IPS DF 6.9 (cell line): ENCODE measurements at regions not wholly inside any gene's neighbourhood (a gene's known extent, or its start where the extent isn't known, plus 50 kb on each side); places are given as distances from the start of the nearest gene placed in this dataset.
A peak's percentile ranks its signal among the peaks of the same experiment; 100 is the strongest.

Experiments used
- DNase-seq: peaks from one replicate; pipeline ENCODE4 v3.0.0-alpha.2; 2013; ENCODE audit warnings: low read depth, low spot score
- H3K27ac ChIP-seq: one replicate; pipeline ENCODE4 v1.5.1; 2013; ENCODE audit warnings: low read length, control low read depth
- H3K27me3 ChIP-seq: 2 replicates; pipeline ENCODE4 v1.6.1; 2013; ENCODE audit warnings: mild to moderate bottlenecking, low read length; ENCODE audit not compliant: control insufficient read depth, insufficient read depth
- H3K36me3 ChIP-seq: 2 replicates; pipeline ENCODE4 v1.6.1; 2013; ENCODE audit warnings: low read length; ENCODE audit not compliant: control insufficient read depth, insufficient read depth
- H3K4me1 ChIP-seq: 2 replicates; pipeline ENCODE4 v1.6.1; 2013; ENCODE audit warnings: low read length; ENCODE audit not compliant: control insufficient read depth, insufficient read depth
- H3K4me3 ChIP-seq: 2 replicates; pipeline ENCODE4 v1.5.1; 2013; ENCODE audit warnings: mild to moderate bottlenecking, low read length
- H3K9me3 ChIP-seq: 2 replicates; pipeline ENCODE4 v1.6.1; 2013; ENCODE audit warnings: low read length, inconsistent platforms; ENCODE audit not compliant: control insufficient read depth, insufficient read depth
- whole genome bisulfite sequencing: extraction: QIAGEN DNeasy Blood & Tissue Kit; methylation state at CpG from one replicate; pipeline ENCODE4 v1.1.7; 2013; ENCODE audit warnings: mixed read lengths, missing lambda C conversion rate; ENCODE audit not compliant: insufficient read length, insufficient coverage; 5-methylcytosine and 5-hydroxymethylcytosine counted together

DNA sequence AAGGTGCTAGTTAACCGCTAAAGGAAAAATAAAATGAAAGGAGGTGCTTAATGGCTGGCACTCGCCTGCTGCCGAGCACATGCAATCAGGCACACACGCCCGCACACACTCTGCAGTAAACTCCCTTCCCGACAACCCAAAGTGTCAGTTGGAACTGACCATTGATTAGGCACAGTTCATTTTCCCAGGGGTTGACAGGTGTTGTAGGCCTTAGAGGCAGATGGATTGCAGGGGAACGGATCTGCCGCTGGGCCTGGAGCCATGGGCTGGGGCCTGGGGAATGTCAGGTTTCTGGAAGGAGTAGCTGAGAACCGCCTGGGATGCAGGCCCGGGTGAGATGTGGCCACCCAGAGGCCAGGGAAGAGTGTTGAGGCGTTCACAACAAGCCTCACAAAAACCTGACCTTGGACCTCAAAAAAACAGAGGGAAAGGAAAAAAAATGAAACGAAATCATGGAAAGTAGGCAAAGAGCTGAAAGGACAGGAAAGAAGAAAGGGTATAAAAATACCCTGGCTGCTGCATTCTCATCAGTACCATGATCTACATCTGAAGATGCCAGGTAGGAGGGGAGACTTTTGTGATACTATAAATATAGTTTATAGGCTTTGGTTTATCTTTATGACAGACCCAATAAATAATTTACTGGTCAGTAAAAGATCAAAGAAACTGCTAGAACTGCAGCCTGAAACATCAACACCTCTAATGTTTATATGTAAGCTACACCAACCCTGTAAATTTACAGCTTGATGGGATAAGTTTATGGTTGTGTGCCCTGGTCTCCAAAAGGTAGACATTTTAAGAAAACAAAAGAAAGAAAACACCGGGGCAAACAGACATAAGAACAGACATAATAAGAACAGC, 313.4 kb downstream of the BUD13 start:
- Histone ChIP-seq H3K36me3 (no peaks in the 10 kb centered on the region), H3K4me1 (no peaks in the 10 kb centered on the region), H3K27ac (no peak overlapping the region), H3K4me3 (no peak overlapping the region), H3K27me3 (no peaks in the 10 kb centered on the region), H3K9me3 (no peaks in the 10 kb centered on the region)
- WGBS = no CpG with 5 or more reads among the region's 13 CpGs
- DNase-seq = no peak

DNA sequence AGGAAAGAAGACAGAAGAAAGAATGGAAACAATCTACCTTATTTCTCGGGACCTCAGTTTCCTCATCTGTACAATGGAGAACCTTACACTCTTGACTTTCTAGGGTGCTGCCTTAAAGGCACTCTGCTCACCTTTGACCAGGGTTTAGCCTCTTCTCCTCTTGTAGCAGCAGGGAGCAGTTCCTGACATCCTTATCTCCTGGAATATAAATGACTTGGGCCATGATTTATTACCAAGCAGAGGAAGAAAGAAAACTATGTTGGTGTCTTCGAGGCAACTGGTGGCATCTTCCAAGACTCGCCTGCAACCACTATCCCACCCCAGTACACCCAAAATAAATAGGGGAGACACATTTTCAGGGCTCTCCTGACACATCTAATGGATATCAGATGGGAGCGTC, 314.2 kb downstream of the BUD13 start:
- H3K27ac ChIP-seq = no peak overlapping the region
- no peak overlapping the region for H3K4me3 ChIP-seq
- H3K36me3 ChIP-seq = no peaks in the 10 kb centered on the region
- no peaks in the 10 kb centered on the region for H3K4me1 ChIP-seq
- no CpG with 5 or more reads among the region's 4 CpGs for WGBS
- DNase-seq = no peak
- no peaks in the 10 kb centered on the region for H3K27me3 ChIP-seq
- no peaks in the 10 kb centered on the region for H3K9me3 ChIP-seq

DNA sequence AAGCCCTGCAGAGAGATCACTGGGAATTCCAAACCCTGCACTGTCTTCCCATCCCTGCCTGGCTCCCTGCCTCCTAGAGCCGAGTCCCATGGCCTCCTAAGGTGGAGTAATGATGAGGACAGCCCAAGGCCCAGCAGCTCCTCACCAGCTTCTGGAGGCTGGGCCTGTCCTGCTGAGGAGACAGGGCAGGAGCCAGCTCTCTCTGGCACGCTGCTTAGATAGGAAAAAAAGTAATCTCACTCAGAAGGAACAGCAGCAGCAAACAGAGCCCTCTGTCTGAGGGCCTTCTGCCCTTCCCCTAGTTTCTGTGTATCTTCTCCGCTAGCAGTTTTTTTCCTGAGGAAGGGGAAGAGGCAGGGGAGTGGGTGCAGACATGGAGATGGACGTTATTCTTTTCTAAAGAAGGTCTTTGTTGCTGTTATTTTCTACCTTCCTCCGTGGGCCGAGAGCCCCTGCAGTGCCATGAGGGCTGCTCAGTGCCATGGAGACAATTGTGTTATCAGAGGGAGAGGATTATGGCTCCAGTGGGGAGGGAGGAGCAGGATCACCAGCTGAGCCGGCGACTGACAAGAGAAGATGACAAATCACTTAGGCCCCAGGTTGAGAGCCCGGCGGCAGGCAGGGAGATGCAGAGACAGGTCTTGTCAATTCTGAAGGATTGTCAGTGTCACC, 315.3 kb downstream of the BUD13 start:
- DNase-seq = no peak
- WGBS = no CpG with 5 or more reads among the region's 10 CpGs
- H3K4me3 ChIP-seq = no peak overlapping the region

DNA sequence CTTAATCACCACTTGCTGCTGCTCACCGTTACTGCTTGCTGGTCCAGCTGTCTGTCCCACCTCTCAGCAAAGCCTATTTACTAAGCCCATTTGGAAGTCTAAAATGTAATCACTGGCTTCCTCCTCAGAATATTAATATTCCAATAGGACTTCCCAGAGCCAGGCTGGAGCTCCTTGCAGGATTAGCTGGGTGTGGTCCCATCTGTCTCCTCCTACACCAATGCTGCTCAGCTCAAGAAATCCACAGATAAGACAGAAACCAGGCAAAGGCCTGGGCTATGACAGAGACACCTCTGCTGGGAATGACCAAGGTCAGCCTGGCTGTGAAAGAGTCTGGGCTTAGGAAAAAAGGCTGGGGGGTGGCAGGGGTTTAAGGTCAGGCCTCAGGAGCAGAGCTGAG, 317.8 kb downstream of the BUD13 start:
- no CpG with 5 or more reads among the region's 1 CpG for WGBS

More for the DNA sequence above, 315.3 kb downstream of the BUD13 start:
- no peaks in the 10 kb centered on the region for H3K27me3 ChIP-seq
- H3K9me3 ChIP-seq = no peaks in the 10 kb centered on the region
- 0 out of 2 replicates have a peak, but pooled peaks cover under 1% of the 10 kb centered on the region for H3K4me1 ChIP-seq
- H3K36me3 ChIP-seq = no peaks in the 10 kb centered on the region
- no peak overlapping the region for H3K27ac ChIP-seq

DNA sequence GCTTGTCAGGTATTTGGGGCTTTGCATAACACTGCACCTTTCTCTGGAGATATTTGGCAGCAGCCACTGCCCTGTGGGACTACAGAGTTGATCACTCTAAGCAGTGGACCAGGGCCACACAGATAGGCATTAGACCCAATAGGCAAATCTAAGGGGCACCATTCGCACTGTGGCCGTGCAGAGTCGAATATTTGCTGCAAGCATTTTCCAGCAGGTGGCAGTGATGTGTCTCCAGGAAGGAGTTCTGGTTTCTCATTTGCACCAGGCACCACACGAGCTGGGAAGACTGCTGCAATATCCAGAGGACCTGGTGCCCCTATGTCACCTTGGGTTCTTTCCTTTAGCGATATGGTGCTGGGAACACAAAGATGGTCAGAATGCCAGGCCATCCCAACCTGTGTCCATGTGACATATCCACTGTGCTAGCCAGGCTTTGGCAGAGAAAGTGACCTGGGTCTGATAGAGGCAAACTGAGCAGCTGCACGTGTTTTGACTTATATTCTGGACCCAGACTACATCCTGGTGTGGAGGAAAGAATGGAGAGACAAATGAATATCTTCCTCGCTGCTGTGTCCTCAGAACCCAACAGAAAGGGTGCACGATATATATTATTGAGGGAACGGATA, 318.7 kb downstream of the BUD13 start:
- H3K9me3 ChIP-seq = no peaks in the 10 kb centered on the region
- H3K4me1 ChIP-seq = 0 out of 2 replicates have a peak, but pooled peaks cover 2% of the 10 kb centered on the region
- H3K27ac ChIP-seq = no peak overlapping the region
- no peaks in the 10 kb centered on the region for H3K27me3 ChIP-seq
- WGBS = no CpG with 5 or more reads among the region's 9 CpGs
- no peak overlapping the region for H3K4me3 ChIP-seq
- no peak for DNase-seq
- H3K36me3 ChIP-seq = no peaks in the 10 kb centered on the region

More for the DNA sequence above, 317.8 kb downstream of the BUD13 start:
- no peaks in the 10 kb centered on the region for H3K9me3 ChIP-seq
- H3K4me1 ChIP-seq = 0 out of 2 replicates have a peak, but pooled peaks cover 2% of the 10 kb centered on the region
- no peaks in the 10 kb centered on the region for H3K27me3 ChIP-seq
- H3K36me3 ChIP-seq = no peaks in the 10 kb centered on the region
- H3K27ac ChIP-seq = no peak overlapping the region
- DNase-seq = no peak
- no peak overlapping the region for H3K4me3 ChIP-seq

DNA sequence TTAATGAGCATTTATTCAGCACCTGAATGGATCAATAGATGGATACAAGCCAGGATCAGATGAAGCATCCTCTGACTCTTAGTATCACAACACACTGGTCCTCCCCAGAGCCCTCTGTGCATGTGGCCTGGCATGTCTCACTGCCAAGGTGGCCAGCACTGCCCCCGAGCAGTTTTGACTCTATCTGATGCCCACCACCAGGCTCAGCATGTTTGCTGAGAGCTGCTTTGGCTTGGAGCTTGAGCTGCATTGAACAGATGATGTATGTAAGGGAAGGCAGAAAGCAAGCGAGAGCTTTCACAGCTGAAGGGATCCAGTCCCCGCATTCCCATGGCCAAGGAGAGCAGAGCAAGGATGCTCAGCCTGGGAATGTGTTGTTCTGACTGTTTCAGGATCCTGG, 320.3 kb downstream of the BUD13 start:
- no peaks in the 10 kb centered on the region for H3K9me3 ChIP-seq
- no peak for DNase-seq
- 0 out of 2 replicates have a peak, but pooled peaks cover 2% of the 10 kb centered on the region for H3K4me1 ChIP-seq
- no peak overlapping the region for H3K4me3 ChIP-seq
- no peaks in the 10 kb centered on the region for H3K36me3 ChIP-seq
- H3K27me3 ChIP-seq = no peaks in the 10 kb centered on the region
- no peak overlapping the region for H3K27ac ChIP-seq
- no CpG with 5 or more reads among the region's 3 CpGs for WGBS

DNA sequence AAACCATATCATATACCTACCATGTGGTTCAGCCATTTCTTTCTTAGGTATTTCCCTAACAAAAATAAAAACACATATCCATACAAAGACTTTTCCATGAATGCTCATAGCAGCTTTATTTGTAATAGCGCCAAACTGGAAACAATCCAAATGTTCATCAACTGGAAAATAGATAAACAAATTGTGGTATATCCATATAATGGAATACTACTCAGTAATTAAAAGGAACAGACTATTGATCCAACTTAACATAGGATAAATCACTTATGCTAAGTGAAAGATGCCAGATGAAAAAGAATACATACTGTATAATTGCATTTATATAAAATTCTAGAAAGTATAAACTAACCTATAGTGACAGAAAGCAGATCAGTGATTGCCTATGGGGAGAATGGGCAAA, 323.3 kb downstream of the BUD13 start:
- Histone ChIP-seq H3K4me3 (no peak overlapping the region), H3K36me3 (no peaks in the 10 kb centered on the region), H3K27ac (no peak overlapping the region), H3K9me3 (no peaks in the 10 kb centered on the region), H3K4me1 (0 out of 2 replicates have a peak, but pooled peaks cover 4% of the 10 kb centered on the region), H3K27me3 (no peaks in the 10 kb centered on the region)
- no peak for DNase-seq
- no CpG with 5 or more reads among the region's 1 CpG for WGBS

DNA sequence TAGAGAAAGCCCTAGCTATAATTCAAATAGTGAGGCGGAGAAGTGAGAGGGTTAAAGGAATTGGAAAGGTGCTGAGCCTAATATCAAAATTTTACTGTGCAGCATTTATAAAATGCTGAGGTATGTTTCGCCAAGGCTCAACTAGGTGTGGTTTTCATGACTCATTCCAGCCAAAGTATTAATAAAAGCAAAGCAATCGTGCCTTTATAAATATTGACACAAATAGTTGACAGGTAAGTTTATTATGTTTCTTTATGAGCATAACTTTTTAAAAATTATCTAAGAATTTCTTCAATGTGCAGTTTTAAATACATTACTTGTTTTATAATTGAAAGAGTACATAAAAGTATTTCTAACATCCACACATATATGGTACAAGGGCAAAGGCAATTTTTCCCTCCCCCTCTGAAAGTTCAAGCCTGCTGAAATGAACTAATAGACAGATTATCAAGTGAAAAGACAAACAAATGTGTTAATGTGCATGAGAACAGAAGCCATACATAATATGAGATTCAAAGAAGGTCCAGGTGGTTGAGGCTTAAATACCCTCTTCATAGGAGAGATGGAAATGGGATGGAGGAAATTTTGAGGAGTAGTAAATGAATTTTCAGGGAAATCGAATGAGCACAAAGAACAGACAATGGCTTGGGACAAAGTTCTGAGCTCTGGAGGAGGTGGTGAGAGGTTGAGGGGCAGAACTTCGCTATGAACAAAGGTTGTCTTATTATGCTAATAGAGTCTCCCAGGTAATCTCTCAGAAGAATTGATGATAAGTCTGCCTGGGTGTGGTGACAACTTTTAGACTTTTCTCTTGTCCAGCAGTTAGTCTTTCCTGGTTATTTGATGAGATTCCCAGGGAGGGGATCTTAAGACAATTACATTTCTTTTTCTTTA, 326.5 kb downstream of the BUD13 start:
- DNase-seq = no peak
- no peaks in the 10 kb centered on the region for H3K27me3 ChIP-seq
- no peaks in the 10 kb centered on the region for H3K36me3 ChIP-seq
- no peaks in the 10 kb centered on the region for H3K9me3 ChIP-seq
- H3K27ac ChIP-seq = peak overlapping the region; percentile 16
- H3K4me3 ChIP-seq = no peak overlapping the region
- H3K4me1 ChIP-seq = 0 out of 2 replicates have a peak, but pooled peaks cover 2% of the 10 kb centered on the region
- no CpG with 5 or more reads among the region's 5 CpGs for WGBS

DNA sequence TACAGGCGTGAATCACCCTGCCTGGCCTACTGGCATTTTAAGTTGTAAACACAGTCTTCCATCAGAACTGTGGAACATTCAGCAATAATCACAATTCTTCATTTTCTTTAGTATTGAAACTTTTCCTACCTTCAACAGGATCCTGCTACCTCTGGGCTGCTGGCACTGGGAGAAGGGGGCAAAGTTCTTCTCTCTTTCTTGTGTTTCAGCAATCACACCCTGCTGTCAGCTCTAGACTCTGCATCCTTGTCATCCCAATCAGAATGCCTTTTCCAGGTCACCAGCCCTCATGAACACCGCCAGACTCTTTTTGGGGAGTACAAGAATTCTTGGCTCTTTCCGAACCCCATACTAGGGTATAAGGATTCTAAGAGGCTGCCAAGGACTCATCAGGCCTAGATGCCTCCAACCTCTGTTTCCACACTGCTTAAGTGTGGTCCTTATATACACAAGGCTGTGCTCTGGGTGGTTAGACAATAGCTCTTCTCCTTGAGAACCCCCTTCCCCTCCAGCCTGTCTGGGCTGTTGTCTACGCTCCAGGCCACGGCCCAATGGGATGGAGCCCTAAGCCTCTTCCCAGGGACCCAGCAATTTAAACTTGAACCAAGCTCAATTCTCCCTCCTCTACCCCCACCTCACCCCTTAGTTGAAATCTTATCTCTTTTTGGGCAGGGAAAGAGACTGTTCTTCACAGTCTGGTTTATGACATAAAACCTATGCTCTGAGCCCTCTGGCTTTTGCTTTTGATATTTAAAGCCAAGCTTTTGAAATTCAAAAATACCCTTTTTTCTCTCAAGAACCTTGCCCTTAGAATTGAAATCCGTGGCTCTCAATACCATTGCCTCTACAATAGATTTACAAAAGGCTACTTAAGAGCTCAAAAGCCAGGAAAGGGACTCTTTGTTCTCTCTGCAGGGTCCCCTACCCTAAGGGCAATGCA, 327.4 kb downstream of the BUD13 start:
- WGBS = no CpG with 5 or more reads among the region's 6 CpGs
- H3K27ac ChIP-seq = peak overlapping the region; percentile 93
- DNase-seq = no peak
- no peaks in the 10 kb centered on the region for H3K36me3 ChIP-seq
- 0 out of 2 replicates have a peak, but pooled peaks cover 2% of the 10 kb centered on the region for H3K4me1 ChIP-seq
- H3K27me3 ChIP-seq = no peaks in the 10 kb centered on the region
- H3K9me3 ChIP-seq = no peaks in the 10 kb centered on the region
- no peak overlapping the region for H3K4me3 ChIP-seq
